HEK293 (cell line): ENCODE measurements at regions not wholly inside any gene's neighbourhood (a gene's known extent, or its start where the extent isn't known, plus 50 kb on each side); places are given as distances from the start of the nearest gene placed in this dataset.

Experiments
- CTCF ChIP-seq: fragments of 450-650 bp; formaldehyde crosslinking; IDR thresholded peaks from 2 replicates; pipeline ENCODE4 v1.5.1; 2016; ENCODE audit warnings: missing biosample characterization, missing genetic modification characterization
- PRDM10 ChIP-seq: fragments of 450-650 bp; formaldehyde crosslinking; IDR thresholded peaks from 2 replicates; pipeline ENCODE4 v1.5.1; 2016; ENCODE audit warnings: missing biosample characterization, missing genetic modification characterization
- ZNF366 ChIP-seq: fragments of 450-650 bp; formaldehyde crosslinking; conservative IDR thresholded peaks from 2 replicates; pipeline ENCODE4 v1.5.1; 2016; ENCODE audit warnings: missing biosample characterization, missing genetic modification characterization

GRCh38 chr7:19470031-19470430 is 238.8 kb downstream of the POLR1F start:
- TF ChIP-seq PRDM10 (tag by site-specific recombination) (no peak), CTCF (tag by site-specific recombination) (no peak), ZNF366 (tag by site-specific recombination) (no peak)
